GM21723 (cell line): ENCODE measurements at regions not wholly inside any gene's neighbourhood (a gene's known extent, or its start where the extent isn't known, plus 50 kb on each side); places are given as distances from the start of the nearest gene placed in this dataset.

Experiments used
- ATAC-seq: cut with Tn5 transposase; IDR thresholded peaks from one replicate; pipeline ENCODE4 v1.9.1; 2021; ENCODE audit warnings: mild to moderate bottlenecking, moderate library complexity; ENCODE audit not compliant: unreplicated experiment

DNA sequence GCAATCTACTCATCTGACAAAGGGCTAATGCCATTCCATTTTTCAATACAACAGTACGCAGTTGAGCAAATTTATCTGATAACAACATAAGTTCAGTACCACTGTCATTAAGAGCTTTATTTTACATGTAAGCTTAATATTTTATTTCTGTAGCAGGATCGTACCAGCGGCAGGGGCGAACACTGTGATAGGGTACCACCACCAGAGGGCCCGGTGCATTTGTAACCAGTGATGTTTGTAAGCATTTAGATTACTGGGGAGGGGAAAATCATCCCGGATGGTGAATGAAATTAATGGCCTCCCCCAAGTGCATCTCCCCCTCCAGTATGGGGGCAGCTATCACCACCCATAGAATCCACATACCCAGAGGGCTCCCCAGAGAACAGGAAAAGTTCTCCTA lies 179.0 kb downstream of the ADGRA3 start:
- no peak for ATAC-seq

DNA sequence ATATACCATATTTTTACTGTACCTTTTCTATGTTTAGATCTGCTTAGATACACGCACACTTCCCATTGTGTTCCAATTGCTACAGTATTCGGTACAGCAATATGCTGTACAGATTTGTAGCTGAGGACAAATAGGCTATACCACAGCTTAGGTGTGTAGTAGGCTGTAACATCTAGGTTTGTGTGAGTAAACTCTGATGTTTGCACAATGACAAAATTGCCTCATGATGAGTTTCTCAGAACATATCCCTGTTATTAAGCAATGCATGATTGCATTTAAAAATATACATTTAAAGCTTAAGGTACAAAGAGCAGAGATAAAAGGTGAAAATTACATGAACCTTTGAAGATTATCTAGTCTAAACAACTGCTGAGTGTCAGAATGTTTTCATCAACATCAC lies 181.7 kb downstream of the ADGRA3 start:
- ATAC-seq: no peak

DNA sequence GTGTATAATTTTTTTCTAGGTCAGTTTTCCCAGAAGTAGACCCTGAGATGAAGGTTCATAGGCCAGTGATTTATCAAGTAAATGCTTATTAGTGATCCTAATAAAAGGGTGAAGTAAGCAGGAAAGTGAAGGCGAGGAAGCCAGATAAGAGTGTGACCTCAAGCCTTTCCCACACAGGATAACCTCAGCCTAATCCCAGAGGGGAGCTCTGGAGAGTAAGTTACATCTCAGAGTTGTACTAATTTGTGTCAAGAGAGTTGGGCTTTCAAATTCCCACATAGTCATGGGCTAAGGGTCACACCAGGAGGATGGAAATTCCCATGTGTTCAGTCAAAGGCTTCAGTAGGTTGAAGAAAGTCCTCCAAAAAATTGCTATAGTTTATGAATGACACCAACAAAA lies 191.4 kb downstream of the ADGRA3 start:
- ATAC-seq: no peak

DNA sequence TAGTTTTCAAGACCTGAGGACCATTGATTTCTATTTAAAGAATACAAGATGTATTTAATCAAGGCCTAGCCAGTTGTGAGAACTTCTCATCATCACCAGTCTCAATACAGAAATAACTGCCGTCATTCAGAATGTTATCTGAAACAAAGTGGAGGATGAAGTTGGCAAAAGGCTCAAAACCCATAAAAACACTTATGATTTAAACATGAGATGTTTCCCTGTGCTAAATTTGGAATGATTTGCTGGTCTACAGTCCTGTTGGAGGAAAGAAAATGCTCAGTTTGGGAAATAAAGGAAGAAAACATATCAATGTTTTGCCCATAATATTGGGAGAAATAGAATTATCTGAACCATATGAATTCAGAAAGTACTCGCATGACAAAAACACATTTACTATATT lies 192.2 kb downstream of the ADGRA3 start:
- ATAC-seq: no peak

DNA sequence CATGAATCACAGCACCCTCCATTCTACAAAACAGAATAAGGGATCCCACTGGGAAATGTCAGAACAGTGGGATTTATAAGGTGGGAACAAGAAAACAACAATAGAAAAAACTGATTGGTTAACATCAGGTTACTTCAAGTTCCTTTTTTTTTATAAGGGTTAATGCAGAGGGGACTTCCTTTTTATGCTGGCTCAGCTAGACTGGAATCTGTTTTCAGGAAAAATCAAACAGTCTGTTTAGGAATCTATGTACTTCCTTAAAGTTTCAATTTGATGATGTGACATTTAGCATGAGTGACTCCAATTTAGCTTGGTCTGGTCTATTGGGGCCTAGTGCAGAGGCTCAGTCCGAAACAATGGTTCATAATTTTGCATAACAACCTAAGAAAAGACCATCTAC lies 192.9 kb downstream of the ADGRA3 start:
- ATAC-seq: no peak

DNA sequence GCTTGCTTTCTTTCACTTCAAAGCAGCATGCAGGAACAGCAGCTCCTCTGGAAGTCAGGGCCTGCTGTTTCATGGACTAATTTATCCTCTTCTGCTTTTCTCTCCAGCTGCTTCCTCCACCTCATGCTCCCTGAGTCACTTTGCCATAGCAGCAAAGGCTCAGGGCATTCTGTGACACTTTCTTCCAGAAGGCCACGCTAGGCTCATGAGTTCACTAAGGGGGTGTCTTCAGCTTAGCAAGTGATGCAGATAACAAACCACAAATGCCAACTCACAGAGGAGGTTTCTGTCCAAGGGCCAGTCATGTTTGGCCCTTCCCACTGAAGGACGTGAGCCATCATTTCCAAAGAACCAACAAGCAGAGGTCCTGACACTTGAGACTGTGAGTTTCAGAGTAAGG lies 200.2 kb downstream of the ADGRA3 start:
- ATAC-seq: no peak

DNA sequence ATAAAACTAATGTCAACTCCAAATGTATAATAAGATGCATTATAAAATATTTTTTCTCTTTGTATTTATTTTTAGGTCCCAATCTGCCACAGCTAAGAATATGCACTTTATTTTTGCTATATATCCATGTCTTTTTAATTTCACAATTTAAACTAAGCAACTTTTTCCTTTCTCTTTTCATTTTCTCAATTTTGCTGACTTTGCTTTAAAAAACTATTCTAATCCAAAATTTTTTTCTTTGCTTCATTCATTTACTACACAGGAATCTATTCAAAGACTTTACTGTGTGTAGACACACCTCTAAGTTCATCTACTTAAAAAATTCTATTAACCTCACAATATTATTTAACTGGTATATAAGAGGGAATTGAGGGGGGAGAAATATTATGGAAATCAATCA lies 201.9 kb downstream of the ADGRA3 start:
- no peak for ATAC-seq

DNA sequence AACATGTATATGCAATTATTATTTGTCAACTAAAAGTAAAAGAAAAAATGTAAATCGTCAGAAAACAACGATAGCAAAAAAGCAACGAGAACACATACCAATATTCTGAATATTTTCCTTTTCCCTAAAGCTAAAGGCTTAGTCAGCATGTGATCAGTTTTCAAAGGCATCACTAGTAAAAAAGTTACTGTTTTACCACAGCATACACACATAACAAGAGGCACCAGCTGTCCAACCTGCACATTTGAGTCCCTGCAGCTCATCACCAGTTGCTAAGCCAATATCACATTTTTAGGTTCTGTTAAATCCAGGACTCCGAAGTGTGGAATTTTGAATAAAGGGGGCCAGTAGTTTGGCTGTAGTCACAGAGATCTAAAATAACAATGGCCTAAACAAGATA lies 203.8 kb downstream of the ADGRA3 start:
- ATAC-seq: no peak

DNA sequence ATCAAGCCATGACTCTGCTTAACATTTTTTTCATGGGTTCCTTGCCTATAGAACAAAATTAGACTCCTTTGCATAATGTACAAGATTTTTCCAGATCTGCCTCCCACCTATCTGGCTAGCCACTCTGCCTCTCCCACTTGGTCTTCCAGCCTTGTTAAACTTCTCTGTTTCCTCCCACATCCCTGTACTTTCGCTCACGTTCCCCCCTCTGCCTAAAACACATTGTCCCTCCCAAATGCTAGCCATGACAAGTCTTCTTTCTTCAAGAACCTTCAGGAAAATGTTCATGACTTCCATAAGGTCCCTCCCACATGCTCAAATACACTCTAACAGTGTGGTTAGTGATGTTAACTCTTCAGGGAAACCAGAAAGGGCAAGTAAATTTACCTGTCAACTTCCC lies 214.6 kb downstream of the ADGRA3 start:
- no peak for ATAC-seq

DNA sequence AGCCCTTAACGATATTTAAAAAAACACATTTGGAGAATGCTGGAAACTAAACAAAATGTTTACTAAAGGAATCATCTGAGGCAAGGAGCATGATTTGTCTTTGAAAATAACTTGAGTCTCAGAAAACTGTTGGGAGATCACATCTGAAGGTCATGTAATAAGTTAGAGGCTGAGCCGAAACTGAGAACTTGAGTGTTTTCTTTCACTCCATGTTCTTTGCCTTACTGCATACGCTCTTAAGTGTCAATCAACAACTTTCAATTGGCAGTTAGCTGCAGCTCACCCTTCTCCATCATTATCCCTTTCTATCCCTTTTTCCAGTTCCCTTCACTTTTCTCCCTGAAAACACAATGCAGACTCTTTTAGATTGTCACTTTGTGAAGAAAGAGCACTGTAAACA lies 216.2 kb downstream of the ADGRA3 start:
- no peak for ATAC-seq

DNA sequence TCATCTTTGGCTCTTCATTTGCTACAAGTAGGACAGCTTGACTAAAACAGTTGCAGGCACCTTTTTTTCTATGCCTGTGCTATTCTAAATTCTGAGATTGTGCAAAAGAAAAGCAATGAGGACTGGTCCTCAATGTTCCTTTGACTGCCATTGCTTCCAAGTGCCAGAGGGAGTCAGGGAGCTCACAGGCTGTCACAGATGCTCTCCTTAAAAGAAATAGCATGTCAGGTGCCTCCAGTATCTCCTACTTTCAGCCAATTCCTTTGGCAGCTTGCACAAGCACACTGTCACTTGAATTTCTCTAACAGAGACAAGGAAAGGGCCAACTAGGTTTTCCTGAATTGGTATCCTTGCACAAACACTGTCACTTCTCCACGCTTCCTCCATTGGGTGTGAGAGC lies 228.2 kb downstream of the ADGRA3 start:
- ATAC-seq: no peak

DNA sequence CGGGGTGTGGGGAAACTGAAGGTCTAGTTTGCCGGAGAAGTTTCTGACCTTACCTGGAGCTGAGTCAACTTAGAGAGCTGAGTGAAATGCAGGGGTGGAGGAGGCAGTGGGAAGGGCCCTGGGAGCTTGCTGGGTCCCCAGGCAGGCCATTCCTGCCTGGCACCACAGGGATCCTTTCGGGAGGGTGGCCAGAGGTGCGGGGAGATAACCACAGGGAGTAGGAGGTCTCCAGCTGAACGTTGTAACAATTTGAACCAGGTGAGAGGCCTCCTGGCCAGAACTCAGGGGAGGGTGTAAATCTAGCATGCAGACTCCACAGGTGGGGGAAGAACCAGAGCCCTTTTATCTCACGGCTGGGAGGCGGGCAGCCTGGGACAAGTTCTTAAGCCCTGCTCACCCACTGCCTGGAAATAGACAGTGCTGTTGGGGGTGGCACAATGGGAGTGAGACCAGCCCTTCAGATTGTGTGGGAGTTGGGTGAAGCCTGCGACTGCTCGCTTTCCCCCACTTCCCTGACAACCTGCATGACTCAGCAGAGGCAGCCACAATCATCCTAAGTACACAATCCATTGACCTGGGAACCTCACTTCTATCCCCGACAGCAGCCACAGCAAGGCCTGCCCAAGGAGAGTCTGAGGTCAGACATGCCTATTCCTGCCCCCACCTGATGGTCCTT lies 247.4 kb downstream of the ADGRA3 start:
- ATAC-seq: no peak

DNA sequence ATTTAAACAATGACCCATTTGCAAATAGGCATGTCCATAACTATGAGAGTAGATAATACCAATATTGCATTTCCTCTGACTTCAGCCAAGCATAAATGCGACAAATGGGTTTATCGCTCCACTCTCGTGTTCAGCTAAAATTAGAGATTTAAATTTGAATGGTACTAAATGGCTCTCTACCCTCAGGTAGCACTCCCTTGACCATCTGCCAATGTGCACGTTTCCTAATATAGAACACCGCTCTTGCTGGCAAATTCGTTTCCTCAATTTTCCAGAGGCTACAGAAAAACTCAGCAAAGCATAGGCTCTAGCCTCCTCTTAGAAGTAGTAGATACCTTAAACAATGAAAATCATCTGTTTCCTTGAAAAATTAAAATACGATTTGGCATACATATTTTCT lies 251.6 kb downstream of the ADGRA3 start:
- ATAC-seq: no peak

DNA sequence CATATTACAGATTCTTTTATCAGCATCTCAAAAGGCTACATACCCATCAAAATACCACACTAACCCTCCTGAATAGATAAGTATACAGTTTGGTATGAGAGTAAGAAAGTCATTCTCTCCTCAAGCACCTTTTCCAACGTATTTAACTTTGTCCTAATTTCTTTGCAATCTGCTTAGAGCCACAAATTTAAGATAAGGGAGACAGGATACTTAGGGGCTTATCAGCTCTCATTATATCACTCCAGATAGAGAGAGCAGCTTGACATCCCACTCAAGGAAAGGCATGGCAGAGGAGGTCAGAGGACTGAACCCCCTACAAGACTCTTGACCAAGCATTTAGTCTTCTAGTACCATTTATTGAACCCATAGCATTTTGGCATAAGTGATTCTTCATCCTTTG lies 262.4 kb downstream of the ADGRA3 start:
- ATAC-seq: no peak

DNA sequence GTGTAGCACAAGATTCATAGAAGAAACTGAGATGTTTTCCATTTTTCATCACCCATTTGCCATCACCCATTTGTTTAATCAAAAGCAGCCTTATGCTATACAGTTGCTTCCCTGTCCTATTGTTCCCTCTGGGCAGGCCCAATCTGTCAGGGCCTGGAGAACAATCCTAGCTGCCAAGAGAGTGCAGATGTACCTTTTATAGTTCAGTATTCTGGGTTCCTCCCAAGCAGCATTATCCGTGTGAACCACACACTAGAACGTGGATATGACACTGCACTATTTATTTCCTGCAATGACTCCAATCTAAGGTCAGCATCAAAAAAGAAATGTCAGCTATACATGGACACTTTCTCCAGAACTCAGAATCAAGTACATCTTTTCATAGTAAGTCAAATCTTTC lies 269.0 kb downstream of the ADGRA3 start:
- no peak for ATAC-seq

DNA sequence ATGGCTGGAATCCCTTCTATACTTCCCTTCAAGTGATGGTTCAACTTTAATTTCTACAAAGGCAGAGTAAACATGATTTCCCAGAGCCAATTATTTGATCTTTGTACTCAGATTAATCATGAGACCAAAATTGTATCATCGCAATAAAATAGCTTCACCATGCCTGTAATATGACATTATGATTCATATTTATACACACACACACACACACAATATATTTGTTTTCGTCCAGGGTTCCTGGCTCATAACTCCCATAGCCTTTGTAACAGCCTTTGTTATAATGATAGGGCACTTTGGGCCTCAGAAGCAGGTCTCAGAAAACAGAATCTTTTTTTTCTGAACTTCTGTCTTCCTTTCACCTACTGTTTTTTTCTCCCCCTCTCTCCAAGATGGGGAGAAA lies 270.6 kb downstream of the ADGRA3 start:
- no peak for ATAC-seq

DNA sequence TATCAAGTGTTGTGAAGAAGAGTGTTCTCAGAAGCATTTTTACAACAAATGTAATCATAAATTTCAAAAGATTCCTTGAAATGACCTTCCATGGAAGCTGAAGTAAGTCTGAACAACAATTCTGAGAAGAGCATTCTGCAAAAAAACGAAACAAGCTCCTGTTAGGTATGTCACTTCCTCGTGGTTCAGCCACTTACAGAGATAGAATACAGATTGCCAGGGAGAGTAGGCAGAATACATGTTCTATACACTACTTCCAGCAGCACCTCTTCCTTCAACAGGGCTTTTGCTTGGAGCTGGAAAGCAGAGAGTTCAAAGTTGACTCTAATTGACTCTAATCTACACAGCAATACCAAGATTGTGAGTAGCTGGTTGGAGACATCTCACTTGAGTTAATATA lies 274.5 kb downstream of the ADGRA3 start:
- ATAC-seq: no peak

DNA sequence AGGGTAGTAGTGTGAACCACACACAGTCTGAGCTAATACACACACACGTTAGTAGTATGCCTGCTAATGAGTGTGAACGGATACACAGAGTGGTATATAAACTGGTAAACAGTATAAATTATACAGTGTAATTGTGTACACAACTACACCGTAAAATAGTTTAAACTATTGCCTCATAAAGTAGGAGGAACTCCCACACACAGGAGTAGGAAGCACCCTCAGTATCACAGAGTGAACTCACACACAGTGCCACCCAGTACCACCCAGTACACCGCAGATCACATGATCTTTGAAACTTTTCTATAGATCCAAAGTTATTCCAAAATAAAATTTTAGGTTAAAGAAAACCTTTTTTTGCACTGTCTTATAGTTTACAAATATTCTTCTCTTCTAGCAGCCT lies 275.1 kb downstream of the ADGRA3 start:
- no peak for ATAC-seq

DNA sequence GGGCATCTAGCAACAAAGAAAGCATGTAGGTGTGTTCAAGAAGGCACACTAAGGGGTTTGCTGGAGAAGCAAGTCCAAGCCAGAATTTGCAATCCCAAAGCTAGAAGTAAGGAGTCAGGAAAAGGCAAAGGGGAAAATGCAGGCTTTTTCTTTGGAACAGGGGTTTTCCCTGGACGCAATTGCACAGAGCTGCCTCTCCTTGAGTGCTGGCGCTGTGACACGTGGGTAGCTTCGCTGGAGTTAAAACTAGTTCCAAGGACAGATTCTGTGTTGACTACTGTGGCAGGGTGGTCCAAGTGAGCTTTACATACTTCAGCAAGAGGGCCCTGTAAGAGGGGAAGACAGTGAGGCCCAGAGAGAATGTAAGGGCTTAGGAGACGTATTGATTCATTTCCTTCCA lies 277.1 kb downstream of the ADGRA3 start:
- ATAC-seq: no peak

DNA sequence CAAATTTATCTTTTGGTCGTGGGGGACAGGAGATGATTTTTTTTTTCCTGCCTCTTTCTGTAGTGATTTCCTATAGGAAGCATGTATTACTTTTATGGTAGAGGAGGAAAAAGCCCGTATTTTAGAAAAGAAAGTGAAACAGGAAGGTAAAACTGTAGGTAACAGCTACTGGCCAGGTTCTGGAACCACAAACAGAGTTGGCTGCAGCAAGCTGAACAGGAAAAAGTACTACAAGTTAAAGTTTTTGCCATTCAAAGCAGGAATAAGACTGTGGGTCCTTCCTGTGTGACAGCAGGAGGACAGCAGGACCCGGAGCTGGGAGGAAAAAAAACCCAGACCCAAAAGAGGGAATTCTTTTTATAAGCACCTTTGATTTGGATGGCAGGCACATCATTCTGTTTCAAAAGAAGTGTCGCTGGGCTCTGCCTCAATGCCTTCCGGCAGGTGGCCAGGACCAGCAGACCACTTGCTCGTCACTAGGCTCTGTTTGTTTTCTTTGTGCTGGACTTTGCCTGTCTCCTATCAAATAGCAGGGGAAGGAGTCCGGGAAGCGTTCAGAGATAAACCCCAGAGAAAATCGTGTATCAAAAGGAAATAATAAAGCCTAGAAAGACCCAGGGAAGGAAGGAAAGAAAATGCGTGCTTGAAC lies 277.9 kb downstream of the ADGRA3 start:
- no peak for ATAC-seq

DNA sequence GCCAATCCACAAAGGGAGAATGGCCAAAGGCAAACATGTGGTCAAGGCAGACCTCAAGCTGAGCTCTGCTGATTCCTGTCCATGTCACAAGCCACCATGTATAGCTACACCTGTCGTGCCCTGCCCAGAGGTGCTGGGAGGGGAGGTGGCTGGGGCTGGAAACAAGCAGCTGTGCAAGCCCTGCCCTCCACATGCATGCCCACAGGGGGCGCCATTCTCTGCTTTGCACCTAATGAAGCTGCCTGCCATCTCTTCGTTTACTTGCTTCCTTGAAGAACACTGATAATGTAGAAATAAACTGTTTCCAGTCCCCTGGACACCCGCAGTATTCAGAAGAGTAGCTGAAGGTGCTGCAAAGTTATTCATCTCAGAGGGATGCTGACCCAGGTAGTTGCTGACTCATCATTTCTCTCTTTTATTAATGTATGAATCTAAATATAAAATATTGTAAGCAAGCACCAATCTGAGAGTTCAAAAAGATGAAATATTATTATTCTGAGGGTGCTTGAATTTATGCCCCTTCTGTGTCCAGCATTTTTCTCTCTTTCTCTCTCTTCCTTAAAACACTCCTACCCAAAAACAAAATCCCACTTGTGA lies 278.6 kb downstream of the ADGRA3 start:
- ATAC-seq: no peak

DNA sequence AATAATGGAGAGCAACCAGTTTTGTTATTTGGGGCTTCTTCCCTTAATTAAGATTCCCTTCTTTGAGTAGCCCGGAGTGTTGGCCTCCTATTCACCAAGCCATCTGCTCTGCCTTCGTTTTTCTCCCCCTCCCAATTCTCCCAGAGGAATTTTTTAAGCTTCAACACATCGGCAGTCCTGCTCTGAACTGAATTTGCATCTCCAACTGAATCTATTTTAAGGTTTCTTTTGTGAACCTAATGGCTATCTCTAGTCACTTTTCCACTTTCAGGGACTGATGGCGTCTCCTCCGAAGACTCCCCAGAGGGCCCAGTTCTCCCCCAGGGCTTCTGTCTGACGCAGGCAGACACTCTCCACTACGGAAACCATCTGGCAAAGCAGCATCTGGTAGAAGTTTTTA lies 280.2 kb downstream of the ADGRA3 start:
- ATAC-seq: no peak

DNA sequence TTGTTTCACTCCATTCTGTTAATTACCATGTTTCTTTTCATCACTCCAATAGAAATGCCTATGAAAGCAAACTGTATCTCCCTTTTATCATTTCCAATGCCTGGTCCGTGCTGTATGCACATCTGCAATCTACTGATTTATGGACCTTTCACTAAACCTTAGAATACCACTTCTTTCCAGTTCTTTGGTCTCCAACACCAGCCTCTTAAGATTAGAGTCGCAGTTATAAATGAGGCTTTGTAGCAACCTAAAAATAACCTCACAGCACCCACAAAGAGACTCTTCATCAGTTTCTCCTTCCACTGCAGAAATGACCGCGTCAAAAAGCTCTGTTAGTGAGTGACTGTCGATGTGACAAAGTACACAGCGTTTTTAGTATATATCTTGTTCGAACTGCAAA lies 282.6 kb downstream of the ADGRA3 start:
- ATAC-seq: no peak
